HepG2 (cell line): ENCODE measurements at regions not wholly inside any gene's neighbourhood (a gene's known extent, or its start where the extent isn't known, plus 50 kb on each side); places are given as distances from the start of the nearest gene placed in this dataset.

ENCODE experiments used
- ATAC-seq: fragments of 200-7000 bp; cut with Tn5 transposase; 3 replicates; pipeline ENCODE4 v1.9.1; 2020; ENCODE audit warnings: mild to moderate bottlenecking, moderate library complexity
- BruUV-seq: library from RNA; stranded (reverse); fragments of 400-500 nt; replicated peaks from 2 replicates; lab custom pipeline; 2021; lab: Mats Ljungman, UMichigan
- CTCF ChIA-PET: fragments of 300-600 bp; formaldehyde crosslinking; extraction: SDS; loops from one replicate; lab custom pipeline; 2021; ENCODE audit warnings: low total read pairs, inconsistent platforms, low intra/inter-chr PET ratio; lab: Yijun Ruan, JAX
- POLR2A ChIA-PET: fragments of 350-600 bp; sonication (Branson Sonifier 250); formaldehyde crosslinking; loops from one replicate; lab custom pipeline; 2020; ENCODE audit warnings: antibody characterized with exemption, inconsistent platforms; lab: Yijun Ruan, JAX
- DNase-seq: peaks from one replicate; pipeline ENCODE4 v3.0.0-alpha.2; 2015; ENCODE audit warnings: low spot score
- FAIRE-seq: peaks from 3 replicates; lab custom pipeline; 2011; peaks lifted over from hg19 to GRCh38; lab: Jason Lieb, UNC
- H2AFZ ChIP-seq: one replicate; pipeline ENCODE4 v1.6.1; 2011; ENCODE audit warnings: low read length, inconsistent platforms
- H3K27ac ChIP-seq: fragments of 300-600 bp; 3 replicates; pipeline ENCODE4 v1.8.0; 2011; ENCODE audit warnings: mixed run types, mild to moderate bottlenecking, mixed read lengths, low read length, inconsistent platforms; ENCODE audit not compliant: insufficient read depth; ENCODE audit errors: extremely low read length
- H3K27me3 ChIP-seq, 2 experiments: fragments of 200-600 bp in 1 of 2; 2 replicates in 1 of 2; 3 replicates in 1 of 2; pipeline versions ENCODE4 v1.6.0 to v1.8.0; 2011; ENCODE audit warnings: low read length in 2 of 2, mild to moderate bottlenecking in 2 of 2, moderate library complexity in 2 of 2, inconsistent platforms in 1 of 2; ENCODE audit not compliant: insufficient read depth in 2 of 2, control insufficient read depth in 1 of 2
- H3K36me3 ChIP-seq, 2 experiments: fragments of 200-600 bp in 1 of 2; replicated peaks in 1 of 2; 2 replicates in 1 of 2; 3 replicates in 1 of 2; pipeline versions ENCODE4 v1.5.1 to v1.8.0; 2011; ENCODE audit warnings: low read length in 2 of 2, inconsistent platforms in 1 of 2; ENCODE audit not compliant: insufficient read depth in 2 of 2, control insufficient read depth in 1 of 2
- H3K4me1 ChIP-seq: 2 replicates; pipeline ENCODE4 v1.5.1; 2012; ENCODE audit warnings: low read length, inconsistent platforms; ENCODE audit not compliant: insufficient read depth
- H3K4me2 ChIP-seq: 2 replicates; pipeline ENCODE4 v1.6.0; 2011; ENCODE audit warnings: low read depth, low read length, inconsistent platforms
- H3K4me3 ChIP-seq, 3 experiments: fragments of 200-600 bp in 1 of 3; sonication (generic), shearing (Covaris generic) in 1 of 3; replicated peaks in 1 of 3; 2 replicates each; pipeline ENCODE4 v1.5.1; 2011 to 2016; ENCODE audit warnings: low read length in 3 of 3, inconsistent platforms in 2 of 3, low read depth in 2 of 3, mild to moderate bottlenecking in 2 of 3, control low read depth in 1 of 3, mixed read lengths in 1 of 3; ENCODE audit not compliant: insufficient read depth in 1 of 3
- H3K79me2 ChIP-seq: one replicate; pipeline ENCODE4 v1.6.1; 2011; ENCODE audit warnings: low read length, inconsistent platforms; ENCODE audit not compliant: insufficient read depth
- H3K9ac ChIP-seq: 2 replicates; pipeline ENCODE4 v1.6.0; 2011; ENCODE audit warnings: mild to moderate bottlenecking, low read depth, low read length, inconsistent platforms; ENCODE audit not compliant: insufficient read depth
- H3K9me3 ChIP-seq: 2 replicates; pipeline ENCODE4 v1.5.1; 2012; ENCODE audit warnings: mild to moderate bottlenecking, low read length
- H4K20me1 ChIP-seq: 2 replicates; pipeline ENCODE4 v1.6.0; 2011; ENCODE audit warnings: inconsistent platforms, mild to moderate bottlenecking, low read length, moderate library complexity; ENCODE audit not compliant: insufficient read depth
- ERF ChIP-seq: IDR thresholded peaks from 2 replicates; pipeline ENCODE4 v1.6.1; 2018; ENCODE audit warnings: missing biosample characterization, missing genetic modification reagents
- FOXK2 ChIP-seq: fragments of 450-650 bp; IDR thresholded peaks from 2 replicates; pipeline ENCODE4 v1.6.1; 2016
- SIX1 ChIP-seq: sonication (generic); formaldehyde crosslinking; IDR thresholded peaks from 2 replicates; pipeline ENCODE4 v1.4.0; 2020; ENCODE audit warnings: missing genetic modification reagents, borderline replicate concordance
- ZMYM2 ChIP-seq: sonication (generic); formaldehyde crosslinking; IDR thresholded peaks from 2 replicates; pipeline ENCODE4 v1.8.0; 2022; ENCODE audit warnings: mild to moderate bottlenecking, missing genetic modification reagents
- ZNF558 ChIP-seq: sonication (generic); formaldehyde crosslinking; IDR thresholded peaks from 2 replicates; pipeline ENCODE4 v1.9.0; 2022; ENCODE audit warnings: mild to moderate bottlenecking, missing genetic modification reagents, borderline replicate concordance
- ZNF800 ChIP-seq: sonication (generic); formaldehyde crosslinking; IDR thresholded peaks from 2 replicates; pipeline ENCODE4 v1.4.0; 2020; ENCODE audit warnings: missing genetic modification reagents
- WGBS: methylation state at CpG from one replicate; pipeline ENCODE4 v1.1.6; 2017; ENCODE audit warnings: low lambda C conversion rate; 5-methylcytosine and 5-hydroxymethylcytosine counted together
- in situ Hi-C: cut with HindIII; loops from 2 replicates; pipeline ENCODE4 v1.10.0; 2017; ENCODE audit warnings: low pct_unique_long_range_greater_than_20kb; ENCODE audit not compliant: extremely low pct_ligation_motif_present
- intact Hi-C: fragments of 100-400 bp; cut with micrococcal nuclease; formaldehyde crosslinking; loops from one replicate; pipeline ENCODE4 v1.10.0; 2022; ENCODE audit not compliant: unreplicated experiment
- TF ChIP-seq, protein P1 (sequence below): sonication (generic); formaldehyde crosslinking; IDR thresholded peaks from 2 replicates; pipeline ENCODE4 v1.4.0; 2020; ENCODE audit warnings: mild to moderate bottlenecking, missing genetic modification reagents, borderline replicate concordance
- TF ChIP-seq, protein P2 (sequence below): IDR thresholded peaks from 2 replicates; pipeline ENCODE4 v1.6.1; 2016; ENCODE audit warnings: mild to moderate bottlenecking
- TF ChIP-seq, protein P3 (sequence below): sonication (generic); formaldehyde crosslinking; conservative IDR thresholded peaks from 2 replicates; pipeline ENCODE4 v1.4.0; 2020; ENCODE audit warnings: mild to moderate bottlenecking, missing genetic modification reagents, moderate library complexity

DNA sequence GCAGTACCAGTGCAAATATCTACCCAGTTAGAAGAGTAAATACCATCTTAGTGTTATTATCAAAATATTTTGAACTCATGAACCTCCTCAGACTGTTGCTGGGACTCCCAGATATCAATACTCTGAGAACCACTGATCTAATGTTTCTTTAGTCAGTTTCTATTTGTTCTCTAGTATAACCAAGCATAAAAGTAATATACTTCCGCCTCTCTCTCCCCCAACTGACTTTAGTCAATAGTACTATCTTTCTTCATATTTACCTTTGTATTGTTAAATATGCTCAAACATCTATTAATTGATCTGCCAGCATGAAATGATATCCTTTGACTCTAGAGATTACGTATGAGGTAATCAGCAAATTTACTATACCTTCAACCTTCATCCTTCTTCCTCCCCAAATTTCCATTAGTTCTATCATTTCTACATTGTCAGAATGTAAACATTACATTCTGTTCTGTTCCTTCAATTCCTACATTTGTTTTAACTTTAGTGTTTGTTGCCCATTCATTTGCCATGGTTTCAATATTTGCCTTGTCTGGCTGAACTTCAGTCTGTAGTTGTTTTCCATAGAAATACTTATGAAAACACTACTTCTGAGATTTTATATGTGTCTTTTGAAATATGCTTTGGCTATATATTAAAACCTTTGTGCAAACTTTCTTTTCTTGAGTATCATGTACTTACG, 192.5 kb upstream of the PDE3A start (continued):
- TF ChIP-seq, protein P1, sequence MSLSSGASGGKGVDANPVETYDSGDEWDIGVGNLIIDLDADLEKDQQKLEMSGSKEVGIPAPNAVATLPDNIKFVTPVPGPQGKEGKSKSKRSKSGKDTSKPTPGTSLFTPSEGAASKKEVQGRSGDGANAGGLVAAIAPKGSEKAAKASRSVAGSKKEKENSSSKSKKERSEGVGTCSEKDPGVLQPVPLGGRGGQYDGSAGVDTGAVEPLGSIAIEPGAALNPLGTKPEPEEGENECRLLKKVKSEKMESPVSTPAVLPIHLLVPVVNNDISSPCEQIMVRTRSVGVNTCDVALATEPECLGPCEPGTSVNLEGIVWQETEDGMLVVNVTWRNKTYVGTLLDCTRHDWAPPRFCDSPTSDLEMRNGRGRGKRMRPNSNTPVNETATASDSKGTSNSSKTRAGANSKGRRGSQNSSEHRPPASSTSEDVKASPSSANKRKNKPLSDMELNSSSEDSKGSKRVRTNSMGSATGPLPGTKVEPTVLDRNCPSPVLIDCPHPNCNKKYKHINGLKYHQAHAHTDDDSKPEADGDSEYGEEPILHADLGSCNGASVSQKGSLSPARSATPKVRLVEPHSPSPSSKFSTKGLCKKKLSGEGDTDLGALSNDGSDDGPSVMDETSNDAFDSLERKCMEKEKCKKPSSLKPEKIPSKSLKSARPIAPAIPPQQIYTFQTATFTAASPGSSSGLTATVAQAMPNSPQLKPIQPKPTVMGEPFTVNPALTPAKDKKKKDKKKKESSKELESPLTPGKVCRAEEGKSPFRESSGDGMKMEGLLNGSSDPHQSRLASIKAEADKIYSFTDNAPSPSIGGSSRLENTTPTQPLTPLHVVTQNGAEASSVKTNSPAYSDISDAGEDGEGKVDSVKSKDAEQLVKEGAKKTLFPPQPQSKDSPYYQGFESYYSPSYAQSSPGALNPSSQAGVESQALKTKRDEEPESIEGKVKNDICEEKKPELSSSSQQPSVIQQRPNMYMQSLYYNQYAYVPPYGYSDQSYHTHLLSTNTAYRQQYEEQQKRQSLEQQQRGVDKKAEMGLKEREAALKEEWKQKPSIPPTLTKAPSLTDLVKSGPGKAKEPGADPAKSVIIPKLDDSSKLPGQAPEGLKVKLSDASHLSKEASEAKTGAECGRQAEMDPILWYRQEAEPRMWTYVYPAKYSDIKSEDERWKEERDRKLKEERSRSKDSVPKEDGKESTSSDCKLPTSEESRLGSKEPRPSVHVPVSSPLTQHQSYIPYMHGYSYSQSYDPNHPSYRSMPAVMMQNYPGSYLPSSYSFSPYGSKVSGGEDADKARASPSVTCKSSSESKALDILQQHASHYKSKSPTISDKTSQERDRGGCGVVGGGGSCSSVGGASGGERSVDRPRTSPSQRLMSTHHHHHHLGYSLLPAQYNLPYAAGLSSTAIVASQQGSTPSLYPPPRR (CRISPR knock-in tag): peak; percentile 54; the same call in 1 of the 2 replicates

DNA sequence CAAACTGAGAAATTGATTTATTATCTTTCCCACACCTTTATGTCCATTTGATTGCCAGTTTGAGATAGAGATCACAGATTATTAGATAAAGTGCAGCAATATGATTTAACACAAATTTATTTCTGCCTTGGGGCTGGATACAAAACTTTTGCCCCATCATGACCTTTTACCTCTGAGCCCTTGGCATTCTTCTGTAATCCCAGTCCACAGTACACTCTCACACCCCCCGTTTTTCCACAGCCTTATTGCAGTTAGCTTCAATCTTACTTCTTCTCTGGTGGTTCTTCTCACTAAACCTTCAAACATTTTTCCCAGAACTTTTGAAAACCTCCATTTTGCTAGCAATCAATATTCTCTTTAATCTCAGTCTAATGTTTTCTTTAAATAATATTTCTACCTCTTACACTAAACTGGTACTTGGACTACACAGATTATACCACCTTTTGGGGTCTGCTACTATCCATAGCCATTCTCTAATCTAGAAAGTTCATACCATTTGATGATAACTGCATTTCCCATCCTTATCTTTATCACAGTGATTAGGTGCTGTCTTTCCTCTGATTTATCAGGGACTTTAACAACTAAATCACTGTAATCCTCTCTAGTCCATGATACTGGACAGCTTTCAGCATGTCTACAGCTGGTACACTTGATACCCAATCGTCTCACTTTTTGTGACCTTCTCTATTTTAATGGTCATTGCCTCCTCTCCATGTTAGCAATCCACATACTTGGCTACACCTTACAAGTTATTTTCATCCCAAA, 186.7 kb upstream of the PDE3A start:
- Histone ChIP-seq H3K4me3 (no peak overlapping the region), H3K9me3 (no peaks in the 10 kb centered on the region), H3K4me1 (no peaks in the 10 kb centered on the region), H3K36me3 (no peaks in the 10 kb centered on the region), H3K79me2 (no peaks in the 10 kb centered on the region), H3K4me2 (no peak overlapping the region), H3K9ac (no peak overlapping the region), H4K20me1 (no peaks in the 10 kb centered on the region), H3K27me3 (no peaks in the 10 kb centered on the region), H2AFZ (no peak overlapping the region), H3K27ac (no peak overlapping the region)
- ATAC-seq (no peak), DNase-seq (no peak), FAIRE-seq (no peak)
- WGBS: 0% methylated on average over 2 of the region's 2 CpGs
- in situ Hi-C loops (no loop called here), intact Hi-C loops (no loop called here)
- BruUV-seq: no TSS peak
- POLR2A ChIA-PET: no interaction called here
- CTCF ChIA-PET: no interaction called here
- TF ChIP-seq ERF (no peak), ZNF558 (no peak), SIX1 (CRISPR knock-in tag) (no peak), ZNF800 (CRISPR knock-in tag) (no peak), ZMYM2 (CRISPR knock-in tag) (no peak), FOXK2 (no peak)
- TF ChIP-seq, protein P2, sequence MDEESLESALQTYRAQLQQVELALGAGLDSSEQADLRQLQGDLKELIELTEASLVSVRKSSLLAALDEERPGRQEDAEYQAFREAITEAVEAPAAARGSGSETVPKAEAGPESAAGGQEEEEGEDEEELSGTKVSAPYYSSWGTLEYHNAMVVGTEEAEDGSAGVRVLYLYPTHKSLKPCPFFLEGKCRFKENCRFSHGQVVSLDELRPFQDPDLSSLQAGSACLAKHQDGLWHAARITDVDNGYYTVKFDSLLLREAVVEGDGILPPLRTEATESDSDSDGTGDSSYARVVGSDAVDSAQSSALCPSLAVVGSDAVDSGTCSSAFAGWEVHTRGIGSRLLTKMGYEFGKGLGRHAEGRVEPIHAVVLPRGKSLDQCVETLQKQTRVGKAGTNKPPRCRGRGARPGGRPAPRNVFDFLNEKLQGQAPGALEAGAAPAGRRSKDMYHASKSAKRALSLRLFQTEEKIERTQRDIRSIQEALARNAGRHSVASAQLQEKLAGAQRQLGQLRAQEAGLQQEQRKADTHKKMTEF: no peak
- TF ChIP-seq, protein P3, sequence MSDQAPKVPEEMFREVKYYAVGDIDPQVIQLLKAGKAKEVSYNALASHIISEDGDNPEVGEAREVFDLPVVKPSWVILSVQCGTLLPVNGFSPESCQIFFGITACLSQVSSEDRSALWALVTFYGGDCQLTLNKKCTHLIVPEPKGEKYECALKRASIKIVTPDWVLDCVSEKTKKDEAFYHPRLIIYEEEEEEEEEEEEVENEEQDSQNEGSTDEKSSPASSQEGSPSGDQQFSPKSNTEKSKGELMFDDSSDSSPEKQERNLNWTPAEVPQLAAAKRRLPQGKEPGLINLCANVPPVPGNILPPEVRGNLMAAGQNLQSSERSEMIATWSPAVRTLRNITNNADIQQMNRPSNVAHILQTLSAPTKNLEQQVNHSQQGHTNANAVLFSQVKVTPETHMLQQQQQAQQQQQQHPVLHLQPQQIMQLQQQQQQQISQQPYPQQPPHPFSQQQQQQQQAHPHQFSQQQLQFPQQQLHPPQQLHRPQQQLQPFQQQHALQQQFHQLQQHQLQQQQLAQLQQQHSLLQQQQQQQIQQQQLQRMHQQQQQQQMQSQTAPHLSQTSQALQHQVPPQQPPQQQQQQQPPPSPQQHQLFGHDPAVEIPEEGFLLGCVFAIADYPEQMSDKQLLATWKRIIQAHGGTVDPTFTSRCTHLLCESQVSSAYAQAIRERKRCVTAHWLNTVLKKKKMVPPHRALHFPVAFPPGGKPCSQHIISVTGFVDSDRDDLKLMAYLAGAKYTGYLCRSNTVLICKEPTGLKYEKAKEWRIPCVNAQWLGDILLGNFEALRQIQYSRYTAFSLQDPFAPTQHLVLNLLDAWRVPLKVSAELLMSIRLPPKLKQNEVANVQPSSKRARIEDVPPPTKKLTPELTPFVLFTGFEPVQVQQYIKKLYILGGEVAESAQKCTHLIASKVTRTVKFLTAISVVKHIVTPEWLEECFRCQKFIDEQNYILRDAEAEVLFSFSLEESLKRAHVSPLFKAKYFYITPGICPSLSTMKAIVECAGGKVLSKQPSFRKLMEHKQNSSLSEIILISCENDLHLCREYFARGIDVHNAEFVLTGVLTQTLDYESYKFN (CRISPR knock-in tag): no peak
